ENCODE measurements at regions not wholly inside any gene's neighbourhood (a gene's known extent, or its start where the extent isn't known, plus 50 kb on each side); places are given as distances from the start of the nearest gene placed in this dataset.

- Histone ChIP-seq H3K36me3 (ENCODE audit: control insufficient read depth in 4 of 4, insufficient read depth in 3 of 4, low read depth in 1 of 4, low read length in 3 of 4) (no peaks in the 10 kb centered on the region), H3K4me3 (ENCODE audit: low read depth in 1 of 3, low read length in 3 of 3) (no peak overlapping the region), H3K27ac (ENCODE audit: low read depth in 1 of 2, low read length in 2 of 2) (no peak overlapping the region), H3K9ac (ENCODE audit: low read depth in 1 of 2, low read length in 2 of 2) (no peak overlapping the region), H3K27me3 (ENCODE audit: control insufficient read depth in 4 of 4, insufficient read depth in 4 of 4, low read length in 3 of 4) (no peaks in the 10 kb centered on the region), H3K9me3 (ENCODE audit: control insufficient read depth in 4 of 4, low read length in 3 of 4) (no peaks in the 10 kb centered on the region), H3K4me1 (ENCODE audit: control insufficient read depth in 4 of 4, insufficient read depth in 4 of 4, low read length in 3 of 4) (no peaks in the 10 kb centered on the region)
- 92% methylated on average over 23 of the region's 23 CpGs for WGBS
- no peak for DNase-seq (ENCODE audit: low spot score)
- no peak for TF ChIP-seq ZBTB33 (IDR thresholded peaks at IDR 0.05)
- TF ChIP-seq RXRA (IDR thresholded peaks at IDR 0.05): no peak
- TF ChIP-seq MAX (IDR thresholded peaks at IDR 0.05): no peak
- TF ChIP-seq JUND (IDR thresholded peaks at IDR 0.05): no peak
- no peak for TF ChIP-seq RAD21 (IDR thresholded peaks at IDR 0.05)
- no peak for TF ChIP-seq FOXA1 (IDR thresholded peaks at IDR 0.05)
- no peak for TF ChIP-seq NR2F2 (IDR thresholded peaks at IDR 0.05)
- no peak for TF ChIP-seq REST (IDR thresholded peaks at IDR 0.05)
These were observed 230.3 kb downstream of the THBS2 start for GRCh38 chr6:169023161-169023874.

GRCh38 chr6:169022079-169022478, 231.6 kb downstream of the THBS2 start:
- WGBS: 82% methylated on average over 12 of the region's 12 CpGs
- TF ChIP-seq YY1 (IDR thresholded peaks at IDR 0.05) (no peak), REST (IDR thresholded peaks at IDR 0.05) (no peak), CTCF (IDR thresholded peaks at IDR 0.05; ENCODE audit: low read depth, low read length, missing input control) (no peak), SP1 (IDR thresholded peaks at IDR 0.05) (no peak), MAX (IDR thresholded peaks at IDR 0.05) (no peak), HNF4A (conservative IDR thresholded peaks at IDR 0.05) (no peak), TAF1 (conservative IDR thresholded peaks at IDR 0.05) (no peak), RXRA (IDR thresholded peaks at IDR 0.05) (no peak), FOXA1 (IDR thresholded peaks at IDR 0.05) (no peak), EGR1 (IDR thresholded peaks at IDR 0.05; ENCODE audit: low read depth in 2 of 2) (no peak), FOXA2 (IDR thresholded peaks at IDR 0.05) (no peak), RAD21 (IDR thresholded peaks at IDR 0.05) (no peak), ZBTB33 (IDR thresholded peaks at IDR 0.05) (no peak), JUND (IDR thresholded peaks at IDR 0.05) (no peak), ATF3 (IDR thresholded peaks at IDR 0.05) (no peak), HNF4G (IDR thresholded peaks at IDR 0.05) (no peak), NR2F2 (IDR thresholded peaks at IDR 0.05) (no peak)

More at GRCh38 chr6:169022079-169022478, 231.6 kb downstream of the THBS2 start:
- DNase-seq (ENCODE audit: low spot score): no peak
- Histone ChIP-seq H3K27ac (ENCODE audit: low read depth in 1 of 2, low read length in 2 of 2) (no peak overlapping the region), H3K4me3 (ENCODE audit: low read depth in 1 of 3, low read length in 3 of 3) (no peak overlapping the region), H3K4me1 (ENCODE audit: control insufficient read depth in 4 of 4, insufficient read depth in 4 of 4, low read length in 3 of 4) (no peaks in the 10 kb centered on the region), H3K9ac (ENCODE audit: low read depth in 1 of 2, low read length in 2 of 2) (no peak overlapping the region), H3K36me3 (ENCODE audit: control insufficient read depth in 4 of 4, insufficient read depth in 3 of 4, low read depth in 1 of 4, low read length in 3 of 4) (no peaks in the 10 kb centered on the region), H3K9me3 (ENCODE audit: control insufficient read depth in 4 of 4, low read length in 3 of 4) (peaks cover 0 to 4% (median 0%) of the 10 kb centered on the region in 4 donors), H3K27me3 (ENCODE audit: control insufficient read depth in 4 of 4, insufficient read depth in 4 of 4, low read length in 3 of 4) (no peaks in the 10 kb centered on the region)

All from liver (tissue), 8 donors.